Gastrocnemius medialis (tissue), 4 donors: ENCODE measurements at regions not wholly inside any gene's neighbourhood (a gene's known extent, or its start where the extent isn't known, plus 50 kb on each side); places are given as distances from the start of the nearest gene placed in this dataset.

Source experiments
- POLR2A ChIP-seq, 2 donors: fragments of 450-650 bp; IDR thresholded peaks; one replicate each; pipeline ENCODE4 v1.6.1; 2017; ENCODE audit warnings: antibody characterized with exemption in 2 of 2, mild to moderate bottlenecking in 2 of 2, moderate library complexity in 2 of 2
- TF ChIP-seq, protein P1 (sequence below), 5 experiments: fragments of 450-650 bp in 3 of 5; fragments of 200-600 bp in 2 of 5; sonication (generic) in 2 of 5; IDR thresholded peaks in 4 of 5; conservative IDR thresholded peaks in 1 of 5; 1 replicate in 4 of 5; 2 replicates in 1 of 5; pipeline ENCODE4 v1.5.1; 2016 to 2019; ENCODE audit warnings: antibody characterized with exemption in 5 of 5, mild to moderate bottlenecking in 3 of 5, moderate library complexity in 3 of 5

DNA sequence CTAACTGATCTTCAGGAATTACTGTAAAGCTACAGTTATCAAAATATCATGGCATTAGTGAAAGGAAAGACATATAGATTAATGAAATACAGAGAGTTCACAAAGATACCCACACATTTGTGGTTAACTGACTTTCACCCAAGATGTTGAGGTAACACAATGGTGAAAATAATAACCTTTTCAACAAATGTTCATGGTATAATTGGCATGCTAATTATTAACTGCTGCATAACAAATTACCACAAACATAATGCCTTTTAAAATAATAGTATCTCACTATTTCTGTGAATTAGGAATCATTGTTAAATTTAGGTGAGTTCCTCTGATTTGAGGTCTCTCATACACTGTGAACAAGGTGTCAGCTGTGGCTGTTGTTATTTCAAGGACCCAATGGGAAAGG is 1493.1 kb upstream of the ACVR2A start:
- TF ChIP-seq, protein P1, sequence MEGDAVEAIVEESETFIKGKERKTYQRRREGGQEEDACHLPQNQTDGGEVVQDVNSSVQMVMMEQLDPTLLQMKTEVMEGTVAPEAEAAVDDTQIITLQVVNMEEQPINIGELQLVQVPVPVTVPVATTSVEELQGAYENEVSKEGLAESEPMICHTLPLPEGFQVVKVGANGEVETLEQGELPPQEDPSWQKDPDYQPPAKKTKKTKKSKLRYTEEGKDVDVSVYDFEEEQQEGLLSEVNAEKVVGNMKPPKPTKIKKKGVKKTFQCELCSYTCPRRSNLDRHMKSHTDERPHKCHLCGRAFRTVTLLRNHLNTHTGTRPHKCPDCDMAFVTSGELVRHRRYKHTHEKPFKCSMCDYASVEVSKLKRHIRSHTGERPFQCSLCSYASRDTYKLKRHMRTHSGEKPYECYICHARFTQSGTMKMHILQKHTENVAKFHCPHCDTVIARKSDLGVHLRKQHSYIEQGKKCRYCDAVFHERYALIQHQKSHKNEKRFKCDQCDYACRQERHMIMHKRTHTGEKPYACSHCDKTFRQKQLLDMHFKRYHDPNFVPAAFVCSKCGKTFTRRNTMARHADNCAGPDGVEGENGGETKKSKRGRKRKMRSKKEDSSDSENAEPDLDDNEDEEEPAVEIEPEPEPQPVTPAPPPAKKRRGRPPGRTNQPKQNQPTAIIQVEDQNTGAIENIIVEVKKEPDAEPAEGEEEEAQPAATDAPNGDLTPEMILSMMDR (IDR thresholded peaks at IDR 0.05 in 4 of 5, conservative IDR thresholded peaks at IDR 0.05 in 1 of 5) = no peak
- TF ChIP-seq POLR2A (IDR thresholded peaks at IDR 0.05) = no peak
